ENCODE measurements at regions not wholly inside any gene's neighbourhood (a gene's known extent, or its start where the extent isn't known, plus 50 kb on each side); places are given as distances from the start of the nearest gene placed in this dataset.

GRCh38 chr3:81218023-81218422 lies 543.4 kb downstream of the GBE1 start:
- POLR2A ChIA-PET, result no interaction called here
- peak in 1 of 2 experiments; percentile 19 for DNase-seq (ENCODE audit: low read depth in 1 of 2, low spot score in 1 of 2)
- peak; percentile 39 for FAIRE-seq
- Histone ChIP-seq H3K4me1 (peaks cover 10% of the 10 kb centered on the region; the same call in 2 of the 3 replicates), H3K27ac (no peak overlapping the region), H3K4me3 (no peak overlapping the region), H3K9me3 (no peaks in the 10 kb centered on the region), H3K4me2 (no peak overlapping the region)
- no peak for TF ChIP-seq MAZ (IDR thresholded peaks at IDR 0.05; ENCODE audit: borderline replicate concordance, low read depth, low read length)
- TF ChIP-seq CTCF (IDR thresholded peaks at IDR 0.05), result peak; percentile 52
- TF ChIP-seq SMC3 (IDR thresholded peaks at IDR 0.05), result peak; percentile 51
- TF ChIP-seq RAD21 (conservative IDR thresholded peaks at IDR 0.05 in 1 of 2, IDR thresholded peaks at IDR 0.05 in 1 of 2), result peak; percentile 59 to 67
- no peak for TF ChIP-seq FOSB (CRISPR knock-in tag; IDR thresholded peaks at IDR 0.05)
- 0% methylated on average over 1 of the region's 1 CpG for WGBS (ENCODE audit: missing lambda C conversion rate)
- ATAC-seq, result peak; percentile 58 to 73; a peak in 3 of 6 replicates
- CTCF ChIA-PET, result interaction anchor here (0.6 kb wide), 1 partner anchor 125 kb away, joined by 5 read pairs; no protein-coding TSS in a partner anchor

DNA sequence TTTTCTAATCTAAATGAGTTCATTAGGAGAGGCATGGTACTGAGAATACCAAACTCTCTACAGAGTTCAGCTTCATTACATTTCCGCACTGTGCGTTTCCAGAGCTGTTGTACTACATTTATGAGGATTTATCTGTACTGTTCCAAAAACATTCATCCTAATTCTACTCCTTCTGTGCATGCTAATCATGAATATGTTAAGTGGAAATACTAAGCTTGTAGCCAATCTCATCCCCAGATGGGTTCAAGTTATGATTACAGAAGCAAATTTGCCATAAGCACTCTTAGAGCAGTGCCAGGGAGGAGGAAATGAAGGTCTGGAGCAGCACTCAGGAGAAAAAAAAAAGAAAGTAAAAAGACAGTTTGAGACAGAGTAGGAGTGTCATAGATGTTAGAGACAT lies 544.3 kb downstream of the GBE1 start:
- ChIA-PET POLR2A (no interaction called here), CTCF (no interaction called here)
- 89% methylated on average over 2 of the region's 2 CpGs for WGBS (ENCODE audit: missing lambda C conversion rate)
- FAIRE-seq, result no peak
- no peak for TF ChIP-seq MAFK (IDR thresholded peaks at IDR 0.05; ENCODE audit: partially characterized antibody)
- TF ChIP-seq RAD21 (conservative IDR thresholded peaks at IDR 0.05 in 1 of 2, IDR thresholded peaks at IDR 0.05 in 1 of 2), result no peak
- TF ChIP-seq, protein P1, sequence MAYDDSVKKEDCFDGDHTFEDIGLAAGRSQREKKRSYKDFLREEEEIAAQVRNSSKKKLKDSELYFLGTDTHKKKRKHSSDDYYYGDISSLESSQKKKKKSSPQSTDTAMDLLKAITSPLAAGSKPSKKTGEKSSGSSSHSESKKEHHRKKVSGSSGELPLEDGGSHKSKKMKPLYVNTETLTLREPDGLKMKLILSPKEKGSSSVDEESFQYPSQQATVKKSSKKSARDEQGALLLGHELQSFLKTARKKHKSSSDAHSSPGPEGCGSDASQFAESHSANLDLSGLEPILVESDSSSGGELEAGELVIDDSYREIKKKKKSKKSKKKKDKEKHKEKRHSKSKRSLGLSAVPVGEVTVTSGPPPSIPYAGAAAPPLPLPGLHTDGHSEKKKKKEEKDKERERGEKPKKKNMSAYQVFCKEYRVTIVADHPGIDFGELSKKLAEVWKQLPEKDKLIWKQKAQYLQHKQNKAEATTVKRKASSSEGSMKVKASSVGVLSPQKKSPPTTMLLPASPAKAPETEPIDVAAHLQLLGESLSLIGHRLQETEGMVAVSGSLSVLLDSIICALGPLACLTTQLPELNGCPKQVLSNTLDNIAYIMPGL (CRISPR knock-in tag; IDR thresholded peaks at IDR 0.05; ENCODE audit: borderline replicate concordance), result no peak
- no peak for TF ChIP-seq USF2 (IDR thresholded peaks at IDR 0.05)
- TF ChIP-seq, protein P2, sequence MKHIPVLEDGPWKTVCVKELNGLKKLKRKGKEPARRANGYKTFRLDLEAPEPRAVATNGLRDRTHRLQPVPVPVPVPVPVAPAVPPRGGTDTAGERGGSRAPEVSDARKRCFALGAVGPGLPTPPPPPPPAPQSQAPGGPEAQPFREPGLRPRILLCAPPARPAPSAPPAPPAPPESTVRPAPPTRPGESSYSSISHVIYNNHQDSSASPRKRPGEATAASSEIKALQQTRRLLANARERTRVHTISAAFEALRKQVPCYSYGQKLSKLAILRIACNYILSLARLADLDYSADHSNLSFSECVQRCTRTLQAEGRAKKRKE (CRISPR knock-in tag; IDR thresholded peaks at IDR 0.05; ENCODE audit: low read depth), result no peak
- TF ChIP-seq RARB (CRISPR knock-in tag; IDR thresholded peaks at IDR 0.05), result no peak
- no peak for TF ChIP-seq KDM5A (IDR thresholded peaks at IDR 0.05)
- no peak for TF ChIP-seq NFE2L2 (conservative IDR thresholded peaks at IDR 0.05; ENCODE audit: low read length)
- no peak for TF ChIP-seq FOSL2 (IDR thresholded peaks at IDR 0.05)
- TF ChIP-seq FOSL2 (CRISPR knock-in tag; IDR thresholded peaks at IDR 0.05), result no peak
- no peak for TF ChIP-seq HDAC2 (IDR thresholded peaks at IDR 0.05)
- no peak for TF ChIP-seq HOXB13 (CRISPR knock-in tag; IDR thresholded peaks at IDR 0.05; ENCODE audit: low read depth)
- ATAC-seq, result no peak
- H3K9me3 ChIP-seq, result no peaks in the 10 kb centered on the region
- no peak overlapping the region for H3K4me3 ChIP-seq
- H3K4me2 ChIP-seq, result no peak overlapping the region
- H3K4me1 ChIP-seq, result peaks cover 10% of the 10 kb centered on the region; the same call in 2 of the 3 replicates
- no peak overlapping the region for H3K27ac ChIP-seq
- DNase-seq (ENCODE audit: low read depth in 1 of 2, low spot score in 1 of 2), result no peak

DNA sequence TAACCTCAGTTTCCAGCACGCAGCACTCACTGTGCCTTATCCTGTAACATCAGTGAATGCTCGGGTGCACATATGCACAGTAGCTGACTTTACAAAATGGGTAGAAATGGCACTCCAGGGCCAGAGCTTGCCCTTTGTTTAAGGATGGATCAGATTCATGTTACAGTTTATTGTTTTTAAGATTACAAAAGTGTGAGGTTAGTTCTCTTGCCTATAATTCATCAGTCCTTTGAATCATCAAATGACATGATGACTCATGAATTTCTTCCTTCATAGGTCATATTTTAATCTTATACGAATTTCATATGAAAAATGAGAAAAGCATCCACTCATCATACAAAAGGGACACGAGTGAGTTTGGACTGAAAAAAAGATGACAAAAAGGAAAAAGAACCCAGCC lies 545.3 kb downstream of the GBE1 start:
- ChIA-PET CTCF (no interaction called here), POLR2A (no interaction called here)
- Histone ChIP-seq H3K27ac (no peak overlapping the region), H3K4me3 (no peak overlapping the region), H3K4me2 (peak overlapping the region; percentile 32), H3K9me3 (no peaks in the 10 kb centered on the region), H3K4me1 (peaks cover 10% of the 10 kb centered on the region; the same call in 2 of the 3 replicates)
- DNase-seq (ENCODE audit: low read depth in 1 of 2, low spot score in 1 of 2) (peak in 1 of 2 experiments; percentile 2), ATAC-seq (no peak; a peak in 1 of 6 replicates), FAIRE-seq (no peak)
- 17% methylated on average over 4 of the region's 4 CpGs for WGBS (ENCODE audit: missing lambda C conversion rate)
- TF ChIP-seq HOXB5 (CRISPR knock-in tag; IDR thresholded peaks at IDR 0.05), result no peak
- TF ChIP-seq FOXS1 (CRISPR knock-in tag; IDR thresholded peaks at IDR 0.05), result no peak
- no peak for TF ChIP-seq FOSL2 (IDR thresholded peaks at IDR 0.05)
- TF ChIP-seq FOSL2 (CRISPR knock-in tag; IDR thresholded peaks at IDR 0.05), result peak; percentile 61
- TF ChIP-seq NR3C1 (IDR thresholded peaks at IDR 0.05), result no peak
- TF ChIP-seq, protein P1 (CRISPR knock-in tag; IDR thresholded peaks at IDR 0.05; ENCODE audit: borderline replicate concordance), result no peak
- TF ChIP-seq USF2 (IDR thresholded peaks at IDR 0.05), result no peak
- no peak for TF ChIP-seq CBX2 (IDR thresholded peaks at IDR 0.05; ENCODE audit: borderline replicate concordance, low read depth)
- TF ChIP-seq CHD2 (IDR thresholded peaks at IDR 0.05; ENCODE audit: low read length, partially characterized antibody), result no peak
- TF ChIP-seq MAFK (IDR thresholded peaks at IDR 0.05; ENCODE audit: partially characterized antibody), result peak; percentile 43
- TF ChIP-seq CTCF (IDR thresholded peaks at IDR 0.05), result no peak
- no peak for TF ChIP-seq MAZ (IDR thresholded peaks at IDR 0.05; ENCODE audit: borderline replicate concordance, low read depth, low read length)
- TF ChIP-seq KDM1A (IDR thresholded peaks at IDR 0.05; ENCODE audit: low read depth), result no peak

Data from A549 (cell line).